Endodermal cell (in vitro differentiated cells): ENCODE measurements at regions not wholly inside any gene's neighbourhood (a gene's known extent, or its start where the extent isn't known, plus 50 kb on each side); places are given as distances from the start of the nearest gene placed in this dataset.

Experiments
- DNase-seq: peaks from one replicate; pipeline ENCODE4 v3.0.0-alpha.2; 2017
- H3K27ac ChIP-seq: 2 replicates; pipeline ENCODE4 v1.5.1; 2013; ENCODE audit warnings: mild to moderate bottlenecking, low read depth, low read length, moderate library complexity
- H3K27me3 ChIP-seq: 2 replicates; pipeline ENCODE4 v1.6.1; 2013; ENCODE audit warnings: mild to moderate bottlenecking, low read length, moderate library complexity; ENCODE audit not compliant: insufficient read depth, control insufficient read depth, poor library complexity, severe bottlenecking
- H3K36me3 ChIP-seq: 2 replicates; pipeline ENCODE4 v1.7.0; 2013; ENCODE audit warnings: mild to moderate bottlenecking, low read length, moderate library complexity; ENCODE audit not compliant: control insufficient read depth, insufficient read depth
- H3K4me1 ChIP-seq: one replicate; pipeline ENCODE4 v1.7.0; 2013; ENCODE audit warnings: low read length; ENCODE audit not compliant: control insufficient read depth, insufficient read depth
- H3K4me3 ChIP-seq: 2 replicates; pipeline ENCODE4 v1.5.1; 2013; ENCODE audit warnings: mild to moderate bottlenecking, low read length, moderate library complexity
- H3K9ac ChIP-seq: 2 replicates; pipeline ENCODE4 v1.6.1; 2013; ENCODE audit warnings: mild to moderate bottlenecking, low read length, moderate library complexity; ENCODE audit not compliant: poor library complexity, severe bottlenecking; ENCODE audit errors: extremely low read depth
- H3K9me3 ChIP-seq: 2 replicates; pipeline ENCODE4 v1.6.1; 2013; ENCODE audit warnings: mild to moderate bottlenecking, low read length, moderate library complexity; ENCODE audit not compliant: control insufficient read depth
- H3K27ac Mint-ChIP-seq: 2 replicates; pipeline ENCODE4 v1.8.0; 2020; ENCODE audit warnings: mixed read lengths
- H3K27me3 Mint-ChIP-seq: 2 replicates; pipeline ENCODE4 v1.8.0; 2021; ENCODE audit warnings: mild to moderate bottlenecking, mixed read lengths; ENCODE audit not compliant: insufficient read depth
- H3K36me3 Mint-ChIP-seq: 2 replicates; pipeline ENCODE4 v1.8.0; 2020; ENCODE audit warnings: low read depth, mixed read lengths
- H3K4me1 Mint-ChIP-seq: 2 replicates; pipeline ENCODE4 v1.8.0; 2020; ENCODE audit warnings: mixed read lengths
- H3K4me3 Mint-ChIP-seq: 2 replicates; pipeline ENCODE4 v1.8.0; 2020; ENCODE audit warnings: mild to moderate bottlenecking, moderate library complexity, mixed read lengths
- H3K9me3 Mint-ChIP-seq: 2 replicates; pipeline ENCODE4 v1.8.0; 2020; ENCODE audit warnings: mild to moderate bottlenecking, mixed read lengths
- WGBS, 2 experiments: methylation state at CpG; one replicate each; pipeline versions ENCODE4 v1.1.5 to v1.1.7; 2013; ENCODE audit warnings: missing lambda C conversion rate in 2 of 2, mixed read lengths in 1 of 2; ENCODE audit not compliant: insufficient coverage in 1 of 2, insufficient read length in 1 of 2; 5-methylcytosine and 5-hydroxymethylcytosine counted together
- TF ChIP-seq, protein P1 (sequence below): fragments of 200-600 bp; sonication (generic); conservative IDR thresholded peaks from 2 replicates; pipeline ENCODE4 v1.5.0; 2021; ENCODE audit warnings: antibody characterized with exemption, mild to moderate bottlenecking

GRCh38 chr12:131456301-131457027 is 254.4 kb upstream of the SFSWAP start:
- DNase-seq = no peak
- no peaks in the 10 kb centered on the region for H3K36me3 Mint-ChIP-seq
- H3K4me1 ChIP-seq = no peaks in the 10 kb centered on the region
- H3K27ac Mint-ChIP-seq = peak overlapping the region; percentile 35
- no peak overlapping the region for H3K9ac ChIP-seq
- H3K4me1 Mint-ChIP-seq = peaks cover 8% of the 10 kb centered on the region
- H3K9me3 ChIP-seq = no peaks in the 10 kb centered on the region
- no peaks in the 10 kb centered on the region for H3K27me3 ChIP-seq
- H3K4me3 ChIP-seq = no peak overlapping the region
- no peak overlapping the region for H3K27ac ChIP-seq
- peaks cover 2% of the 10 kb centered on the region for H3K27me3 Mint-ChIP-seq
- TF ChIP-seq, protein P1, sequence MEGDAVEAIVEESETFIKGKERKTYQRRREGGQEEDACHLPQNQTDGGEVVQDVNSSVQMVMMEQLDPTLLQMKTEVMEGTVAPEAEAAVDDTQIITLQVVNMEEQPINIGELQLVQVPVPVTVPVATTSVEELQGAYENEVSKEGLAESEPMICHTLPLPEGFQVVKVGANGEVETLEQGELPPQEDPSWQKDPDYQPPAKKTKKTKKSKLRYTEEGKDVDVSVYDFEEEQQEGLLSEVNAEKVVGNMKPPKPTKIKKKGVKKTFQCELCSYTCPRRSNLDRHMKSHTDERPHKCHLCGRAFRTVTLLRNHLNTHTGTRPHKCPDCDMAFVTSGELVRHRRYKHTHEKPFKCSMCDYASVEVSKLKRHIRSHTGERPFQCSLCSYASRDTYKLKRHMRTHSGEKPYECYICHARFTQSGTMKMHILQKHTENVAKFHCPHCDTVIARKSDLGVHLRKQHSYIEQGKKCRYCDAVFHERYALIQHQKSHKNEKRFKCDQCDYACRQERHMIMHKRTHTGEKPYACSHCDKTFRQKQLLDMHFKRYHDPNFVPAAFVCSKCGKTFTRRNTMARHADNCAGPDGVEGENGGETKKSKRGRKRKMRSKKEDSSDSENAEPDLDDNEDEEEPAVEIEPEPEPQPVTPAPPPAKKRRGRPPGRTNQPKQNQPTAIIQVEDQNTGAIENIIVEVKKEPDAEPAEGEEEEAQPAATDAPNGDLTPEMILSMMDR = no peak
- WGBS, 2 experiments = 86 to 90% methylated on average over 16 to 24 of the region's 24 CpGs
- H3K36me3 ChIP-seq = no peaks in the 10 kb centered on the region
- no peak overlapping the region for H3K4me3 Mint-ChIP-seq
- H3K9me3 Mint-ChIP-seq = no peaks in the 10 kb centered on the region

GRCh38 chr12:131457028-131457310 is 253.9 kb upstream of the SFSWAP start:
- Histone ChIP-seq H3K4me3 (no peak overlapping the region), H3K27me3 (no peaks in the 10 kb centered on the region), H3K9ac (no peak overlapping the region), H3K36me3 (no peaks in the 10 kb centered on the region), H3K4me1 (no peaks in the 10 kb centered on the region), H3K9me3 (no peaks in the 10 kb centered on the region), H3K27ac (no peak overlapping the region)
- DNase-seq = no peak
- TF ChIP-seq, protein P1 = no peak
- Mint-ChIP-seq H3K27ac (no peak overlapping the region), H3K4me1 (peaks cover 8% of the 10 kb centered on the region), H3K27me3 (peaks cover 2% of the 10 kb centered on the region), H3K36me3 (no peaks in the 10 kb centered on the region), H3K4me3 (no peak overlapping the region), H3K9me3 (no peaks in the 10 kb centered on the region)
- WGBS, 2 experiments = 91 to 96% methylated on average over 11 to 15 of the region's 15 CpGs

GRCh38 chr12:131457331-131458047 is 253.4 kb upstream of the SFSWAP start:
- H3K27ac Mint-ChIP-seq = no peak overlapping the region
- WGBS, 2 experiments = 88% methylated on average over 9 to 19 of the region's 19 CpGs

More at GRCh38 chr12:131457331-131458047, 253.4 kb upstream of the SFSWAP start:
- Histone ChIP-seq H3K4me3 (no peak overlapping the region), H3K36me3 (no peaks in the 10 kb centered on the region), H3K27me3 (no peaks in the 10 kb centered on the region), H3K9ac (no peak overlapping the region), H3K9me3 (no peaks in the 10 kb centered on the region), H3K27ac (no peak overlapping the region), H3K4me1 (no peaks in the 10 kb centered on the region)
- H3K27me3 Mint-ChIP-seq = peaks cover 3% of the 10 kb centered on the region
- no peaks in the 10 kb centered on the region for H3K36me3 Mint-ChIP-seq
- H3K4me1 Mint-ChIP-seq = peaks cover 4% of the 10 kb centered on the region
- H3K9me3 Mint-ChIP-seq = no peaks in the 10 kb centered on the region
- H3K4me3 Mint-ChIP-seq = no peak overlapping the region
- TF ChIP-seq, protein P1 = no peak
- DNase-seq = no peak
